NCI-H2196 (cell line): ENCODE measurements at regions not wholly inside any gene's neighbourhood (a gene's known extent, or its start where the extent isn't known, plus 50 kb on each side); places are given as distances from the start of the nearest gene placed in this dataset.

Experiments used
- DNase-seq: peaks from one replicate; lab custom pipeline; 2025; ENCODE audit not compliant: unreplicated experiment; lab: John Stamatoyannopoulos, UW

DNA sequence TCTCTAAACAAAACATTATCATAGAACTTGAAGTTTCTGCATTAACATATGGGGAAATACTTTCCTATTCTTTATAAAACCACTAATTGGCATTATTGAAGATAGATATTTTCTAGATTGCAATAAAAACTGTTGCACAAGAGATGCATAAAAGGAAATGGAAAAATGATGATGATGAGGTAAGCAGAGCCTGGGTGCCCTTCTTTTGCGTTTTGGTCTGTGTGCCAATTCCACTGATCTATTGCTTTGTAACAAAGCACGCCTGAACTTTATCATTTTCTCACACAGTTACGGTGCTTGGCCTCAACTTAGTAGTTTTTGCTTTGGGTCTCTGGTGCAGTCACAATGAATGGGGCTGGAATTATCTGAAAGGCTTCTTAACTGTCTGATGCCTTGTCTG, 450.5 kb downstream of the MAFB start:
- DNase-seq, result no peak

DNA sequence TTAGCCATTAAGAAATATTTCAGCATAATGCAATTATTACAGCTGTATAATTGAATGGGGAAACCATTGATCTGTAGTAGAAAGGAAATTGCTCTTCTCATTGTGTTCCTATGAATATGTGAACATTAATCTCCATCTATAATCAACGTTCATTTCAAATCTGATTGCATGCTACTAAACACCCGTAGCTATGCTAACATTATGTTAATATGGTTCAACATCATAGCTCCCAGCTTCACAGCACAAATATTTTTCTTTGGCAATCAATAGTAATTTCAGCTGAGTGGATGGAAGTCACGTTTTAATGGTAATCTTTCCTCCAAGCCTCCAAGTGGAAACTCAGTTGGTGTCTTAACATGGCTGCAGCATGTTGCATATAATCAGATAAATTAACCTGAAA, 454.4 kb downstream of the MAFB start:
- no peak for DNase-seq

DNA sequence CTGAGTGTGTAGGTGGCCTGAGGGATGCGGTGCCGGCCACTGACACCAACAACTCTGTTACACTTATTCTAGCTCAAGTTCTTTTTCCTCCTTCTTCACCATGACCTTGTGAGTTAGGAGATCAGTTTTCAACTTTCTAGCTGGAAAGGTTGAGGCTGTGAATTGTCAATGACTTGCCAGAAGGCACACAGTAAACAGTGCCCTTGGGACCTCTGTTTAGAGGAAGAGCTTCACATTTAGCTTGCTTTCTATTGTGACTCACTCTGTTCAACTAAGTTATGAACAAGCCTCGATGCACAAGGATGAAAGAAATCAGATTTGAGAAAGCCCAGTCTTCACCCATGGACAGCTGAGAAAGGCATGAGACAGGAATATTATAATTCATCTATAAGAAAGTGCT, 455.6 kb downstream of the MAFB start:
- DNase-seq, result no peak

DNA sequence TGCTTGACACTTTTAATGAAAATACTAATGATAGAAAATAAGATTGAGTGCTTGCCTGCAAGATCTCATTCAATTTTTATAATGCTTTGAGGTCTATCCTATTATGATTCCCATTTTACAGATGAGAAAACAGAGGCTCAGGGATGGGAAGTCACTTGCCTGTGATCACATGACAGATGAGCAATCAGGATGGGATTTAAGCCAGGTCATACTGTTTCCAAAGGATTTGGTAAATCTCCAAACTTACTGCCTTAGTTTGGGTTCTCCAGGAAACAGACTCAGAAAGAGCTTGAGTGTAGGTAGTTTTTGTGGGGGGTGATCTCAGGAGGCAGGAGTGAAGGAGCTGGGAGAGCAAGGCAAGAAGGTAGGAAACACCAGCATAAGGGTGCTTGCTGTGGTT, 456.3 kb downstream of the MAFB start:
- no peak for DNase-seq

GRCh38 chr20:40232273-40232672, 456.8 kb downstream of the MAFB start:
- DNase-seq, result no peak

DNA sequence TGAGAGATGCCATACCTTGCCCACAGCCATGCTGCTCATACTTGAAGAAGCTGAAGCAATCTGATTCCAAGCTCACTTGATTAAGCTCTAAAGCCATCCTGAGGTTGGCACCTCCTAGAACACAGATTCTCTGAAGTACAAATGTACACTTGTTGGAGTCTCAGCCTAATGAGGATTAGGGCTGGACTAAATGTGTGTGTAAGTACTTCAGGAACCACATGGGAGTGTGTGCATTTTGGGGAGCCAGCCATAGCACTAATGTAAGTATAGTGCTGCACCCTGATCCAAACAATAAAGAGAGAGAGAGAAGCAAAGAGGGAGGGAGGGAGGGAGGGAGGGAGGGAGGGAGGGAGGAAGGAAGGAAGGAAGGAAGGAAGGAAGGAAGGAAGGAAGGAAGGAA, 458.6 kb downstream of the MAFB start:
- DNase-seq, result no peak

GRCh38 chr20:40225596-40225995, 463.4 kb downstream of the MAFB start:
- no peak for DNase-seq

- no peak for DNase-seq
Measured at GRCh38 chr20:40223810-40224209, 465.2 kb downstream of the MAFB start.

DNA sequence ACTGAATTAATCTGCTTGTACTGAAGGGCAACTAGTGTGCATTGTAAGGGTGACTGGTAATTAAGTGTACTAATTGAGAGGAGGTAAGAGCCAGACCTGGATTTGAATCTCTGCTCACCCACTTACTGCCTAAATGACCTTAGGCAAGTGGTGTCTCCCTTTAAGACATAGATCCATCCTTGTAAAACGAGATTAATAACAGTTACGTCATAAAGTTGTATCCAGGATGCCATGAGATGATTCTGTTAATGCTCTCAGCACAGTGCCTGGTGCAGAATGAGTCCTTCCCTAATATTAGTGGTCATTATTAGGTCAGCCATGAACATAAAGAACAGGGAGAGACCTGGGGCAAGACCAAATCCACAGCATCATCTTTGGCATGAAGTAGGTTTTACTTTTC, 470.1 kb downstream of the MAFB start:
- no peak for DNase-seq

DNA sequence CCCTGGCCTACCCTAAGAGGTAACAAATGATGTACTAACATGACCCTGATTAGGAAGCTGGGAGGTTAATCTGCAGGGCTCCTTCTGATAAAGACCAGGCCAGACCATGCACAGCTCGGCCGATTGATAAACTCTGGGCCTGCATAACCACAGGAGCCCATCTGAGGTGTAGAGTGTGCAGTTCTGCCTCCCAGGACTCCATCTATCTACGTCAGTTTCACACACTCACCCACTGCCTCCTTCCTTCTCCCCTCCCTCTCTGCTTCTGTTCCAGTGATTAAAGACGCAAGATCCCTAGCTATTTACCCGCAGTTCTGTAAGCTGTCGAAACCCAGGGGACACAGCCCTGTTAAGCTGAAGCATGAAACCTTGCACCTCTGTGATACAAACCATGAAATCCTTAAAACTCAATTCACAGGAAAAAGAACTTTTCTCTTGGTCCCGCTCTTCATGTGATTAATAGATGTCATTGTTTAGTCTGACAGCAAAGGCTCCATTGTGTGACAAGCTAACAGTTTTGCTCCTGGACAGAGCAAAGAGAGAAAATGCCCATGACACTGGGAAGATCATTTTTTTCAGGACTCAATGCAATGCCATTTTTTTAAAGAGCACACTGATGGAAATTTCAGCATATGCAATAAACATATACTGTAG, 470.6 kb downstream of the MAFB start:
- no peak for DNase-seq

DNA sequence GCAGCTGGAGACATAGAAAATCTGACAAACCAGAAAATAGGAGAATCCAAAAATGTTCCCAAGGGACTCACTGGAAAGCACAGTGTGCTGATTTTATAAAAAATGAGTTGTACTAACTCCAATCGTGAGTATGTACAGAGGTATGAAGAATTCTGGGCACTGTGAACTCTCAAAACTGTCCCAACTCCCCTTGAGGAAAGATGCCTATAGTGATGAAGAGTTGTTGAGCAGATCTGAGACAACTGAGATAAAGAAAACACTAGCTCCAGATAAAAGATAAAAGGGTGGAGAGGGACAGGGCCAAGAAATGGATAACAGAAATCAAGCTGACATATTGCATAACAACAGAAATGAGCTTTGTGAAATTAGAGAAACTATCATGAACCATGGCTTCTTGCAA, 481.4 kb downstream of the MAFB start:
- DNase-seq, result no peak

- no peak for DNase-seq
Measured at GRCh38 chr20:40205971-40206370, 483.1 kb downstream of the MAFB start.

DNA sequence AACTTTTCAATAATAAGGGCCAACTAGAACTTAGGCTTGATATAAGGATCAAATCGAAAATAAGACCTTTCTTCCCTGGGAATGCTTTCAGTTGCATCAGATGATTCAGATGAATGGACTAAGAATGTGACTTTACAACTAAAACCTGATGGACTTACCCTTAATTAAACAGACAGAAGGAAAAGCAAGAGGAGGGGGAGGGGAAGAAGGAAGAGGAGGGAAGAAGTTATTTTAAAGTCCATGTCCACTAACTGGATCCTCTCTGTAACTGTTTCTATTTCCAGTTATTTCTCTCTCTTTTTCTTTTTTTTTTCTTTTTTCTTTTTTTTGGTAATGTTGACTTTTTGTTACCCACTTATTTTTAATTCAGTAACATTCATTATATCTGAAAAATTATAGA, 486.0 kb downstream of the MAFB start:
- no peak for DNase-seq

- no peak for DNase-seq
Measured at GRCh38 chr20:40197691-40198090, 491.3 kb downstream of the MAFB start.

DNA sequence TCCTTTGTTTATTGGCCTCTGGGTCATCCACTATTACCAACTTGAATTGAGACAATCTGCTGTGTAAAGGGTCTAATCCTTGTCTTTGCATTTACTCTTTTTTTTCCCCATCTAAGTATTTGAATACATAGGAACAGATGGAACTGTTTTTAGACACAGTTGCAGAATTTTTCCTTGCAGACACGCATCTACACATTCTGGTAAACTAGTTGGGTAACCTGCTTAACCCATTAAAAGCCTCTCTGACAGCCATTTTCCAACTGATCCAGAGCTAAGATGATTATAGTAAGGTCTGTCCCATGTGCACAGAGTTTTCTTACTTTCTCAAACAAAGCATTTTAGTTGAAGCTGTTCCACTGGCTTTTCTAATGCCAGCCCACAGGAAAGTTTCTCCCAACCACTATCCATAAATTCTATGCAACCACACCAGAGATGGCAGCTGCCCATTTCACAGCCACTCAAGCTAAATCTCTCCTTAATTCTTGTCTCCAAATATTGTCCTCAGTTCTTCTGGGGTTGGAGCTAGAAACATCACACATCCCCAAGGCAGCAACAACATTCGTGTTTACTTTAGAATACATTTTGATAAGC, 492.1 kb downstream of the MAFB start:
- no peak for DNase-seq

DNA sequence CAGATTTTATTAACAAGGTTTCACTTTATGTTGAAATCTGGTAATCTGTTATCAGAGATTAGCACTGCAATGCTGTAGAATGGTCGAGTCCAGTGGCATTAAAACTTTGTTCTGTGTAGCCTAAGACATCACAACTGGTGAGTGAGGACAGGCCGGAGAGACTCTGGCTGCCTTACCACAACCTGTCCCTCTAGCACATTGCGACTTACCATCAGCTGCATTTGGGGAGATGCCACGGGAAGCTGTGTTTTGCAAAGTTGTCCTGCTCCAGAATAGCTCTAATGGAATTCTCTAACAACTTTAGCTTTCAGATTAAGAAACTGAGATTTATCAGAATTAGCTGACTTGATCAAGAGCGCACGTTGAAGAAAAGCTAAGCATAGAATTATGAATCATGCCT, 493.3 kb downstream of the MAFB start:
- DNase-seq, result no peak

GRCh38 chr20:40192529-40192928, 496.5 kb downstream of the MAFB start:
- no peak for DNase-seq

DNA sequence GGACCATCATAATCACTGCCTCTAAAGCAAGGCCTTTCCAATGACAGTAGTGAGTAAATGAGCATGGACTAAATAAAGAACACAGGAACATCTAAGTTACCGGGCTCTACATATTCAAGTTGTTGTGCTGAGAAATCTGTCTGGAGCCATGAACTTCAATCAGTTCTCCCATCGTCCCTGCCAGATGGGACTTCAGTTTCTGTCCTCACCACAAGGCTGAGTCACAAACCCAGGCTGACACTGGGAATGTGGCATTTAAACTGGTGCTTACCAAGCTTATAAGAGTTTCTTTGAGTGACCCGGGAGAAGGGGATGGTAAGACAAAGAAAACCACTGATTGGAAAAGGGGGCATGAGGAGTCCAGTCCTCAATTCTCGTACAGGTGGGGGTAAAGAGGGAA, 497.0 kb downstream of the MAFB start:
- no peak for DNase-seq

DNA sequence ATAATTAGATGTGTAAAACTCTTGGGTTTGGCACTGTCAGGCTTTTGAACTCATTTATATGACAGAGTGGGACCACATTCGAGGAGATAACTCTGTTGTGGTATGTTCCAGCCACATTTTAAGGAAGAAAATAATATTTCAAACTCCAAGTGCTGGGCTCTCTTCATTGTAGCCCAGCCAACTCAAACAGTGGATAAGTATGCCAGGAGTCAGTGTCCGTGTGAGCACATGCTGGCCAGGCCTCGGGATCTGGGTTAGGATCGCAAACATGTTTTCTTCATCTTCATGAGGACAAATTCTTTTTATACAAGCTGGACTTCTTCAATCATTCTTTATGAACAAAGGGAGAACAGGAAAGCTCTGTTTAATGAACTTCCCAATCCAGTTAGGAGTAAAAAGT, 497.5 kb downstream of the MAFB start:
- DNase-seq, result no peak

- no peak for DNase-seq
Measured at GRCh38 chr20:40189621-40190020, 499.4 kb downstream of the MAFB start.

- DNase-seq, result no peak
Measured at GRCh38 chr20:40188319-40188718, 500.7 kb downstream of the MAFB start.

GRCh38 chr20:40186826-40187225, 502.2 kb downstream of the MAFB start:
- DNase-seq, result no peak

- DNase-seq, result no peak
Measured at GRCh38 chr20:40181676-40182075, 507.4 kb downstream of the MAFB start.
